NCI-H1930 (cell line): ENCODE measurements at regions not wholly inside any gene's neighbourhood (a gene's known extent, or its start where the extent isn't known, plus 50 kb on each side); places are given as distances from the start of the nearest gene placed in this dataset.
"Not testable (repeated sequence)": the region's sequence is repeated elsewhere in the genome, so short reads cannot be mapped to it uniquely, and the experiment has no call there.

ENCODE experiments used
- DNase-seq, 2 experiments: peaks; one replicate each; lab custom pipeline; 2025; lab: John Stamatoyannopoulos, UW

- DNase-seq = no peak
These were observed 66.4 kb upstream of the SFSWAP start for GRCh38 chr12:131644481-131644880.

- DNase-seq = not testable (repeated sequence)
These were observed 66.0 kb upstream of the SFSWAP start for GRCh38 chr12:131644917-131645316.

DNA sequence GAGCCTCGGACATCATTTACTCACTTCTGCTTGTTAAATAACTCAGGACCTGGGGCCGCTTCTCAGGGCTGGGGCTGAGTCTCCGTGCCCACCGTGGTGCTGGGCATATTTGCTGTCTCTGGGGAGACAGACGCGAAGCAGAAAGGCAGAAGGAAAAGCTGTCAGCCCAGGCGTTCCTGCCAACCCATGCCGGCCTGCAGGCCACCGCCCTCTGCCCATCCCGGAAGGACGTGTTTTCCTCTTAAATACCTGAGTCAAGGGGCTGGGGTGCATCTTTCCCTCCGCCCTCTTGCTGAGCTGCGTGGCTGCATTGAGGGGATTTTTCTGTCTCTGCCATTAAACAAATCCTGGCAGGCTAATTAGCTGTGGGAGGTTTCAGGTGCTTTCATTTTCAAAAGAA, 65.3 kb upstream of the SFSWAP start:
- DNase-seq = not testable (repeated sequence)

DNA sequence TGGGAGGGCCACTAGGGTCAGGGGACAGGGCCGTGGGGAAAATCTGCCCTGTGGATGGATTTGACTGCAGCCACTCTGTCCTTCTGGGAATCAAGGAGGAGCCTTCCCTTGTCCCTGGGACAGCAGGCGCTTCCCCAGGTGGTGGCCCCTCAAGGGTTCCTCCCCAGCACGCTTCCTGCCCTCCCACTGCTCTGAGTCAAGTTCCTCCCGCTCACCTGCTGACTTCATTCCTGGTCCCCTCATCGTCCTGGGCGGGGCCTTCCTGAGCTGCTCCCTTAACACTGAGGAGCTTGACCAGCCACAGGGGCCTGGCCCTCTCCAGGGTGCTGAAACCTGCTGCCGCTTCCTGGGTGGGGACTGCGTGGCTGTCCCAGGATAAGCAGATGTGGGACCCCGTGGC, 64.4 kb upstream of the SFSWAP start:
- not testable (repeated sequence) for DNase-seq

- no peak for DNase-seq
These were observed 63.2 kb upstream of the SFSWAP start for GRCh38 chr12:131647667-131648066.

DNA sequence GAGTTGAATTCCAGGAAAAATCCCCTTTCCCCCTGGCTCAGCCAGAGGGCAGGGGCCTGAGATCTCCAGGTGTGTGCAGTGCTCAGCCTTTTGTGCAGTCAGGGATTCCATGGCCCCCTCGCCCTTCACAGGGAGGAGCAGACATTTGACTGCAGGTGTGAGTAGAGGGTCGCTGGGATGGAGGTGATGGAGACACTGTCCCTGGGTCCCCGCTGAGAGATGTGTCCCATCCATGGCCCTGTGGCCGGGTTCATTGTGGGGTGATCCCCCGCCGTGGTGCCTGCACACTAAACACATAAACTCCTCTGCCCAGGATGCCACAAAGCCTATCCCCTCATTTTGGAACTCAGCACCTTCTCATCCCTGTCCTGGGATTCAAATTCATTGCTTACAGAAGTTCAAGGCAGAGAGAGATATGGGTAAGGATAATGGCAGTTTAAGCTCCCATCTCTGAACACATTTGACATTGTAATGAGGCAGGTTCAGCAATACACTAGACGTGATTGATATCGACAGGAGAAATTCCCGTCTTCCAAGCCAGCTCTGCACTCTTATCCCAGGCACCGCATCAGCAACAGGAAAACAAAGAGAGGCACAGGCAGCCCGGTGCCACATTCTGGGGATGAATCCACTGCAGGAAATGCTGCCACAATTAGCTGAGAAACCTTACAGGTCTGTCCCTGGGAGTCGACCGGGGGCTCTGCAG, 55.3 kb upstream of the SFSWAP start:
- DNase-seq = not testable (repeated sequence)

- DNase-seq = not testable (repeated sequence)
These were observed 54.1 kb upstream of the SFSWAP start for GRCh38 chr12:131656796-131657195.

DNA sequence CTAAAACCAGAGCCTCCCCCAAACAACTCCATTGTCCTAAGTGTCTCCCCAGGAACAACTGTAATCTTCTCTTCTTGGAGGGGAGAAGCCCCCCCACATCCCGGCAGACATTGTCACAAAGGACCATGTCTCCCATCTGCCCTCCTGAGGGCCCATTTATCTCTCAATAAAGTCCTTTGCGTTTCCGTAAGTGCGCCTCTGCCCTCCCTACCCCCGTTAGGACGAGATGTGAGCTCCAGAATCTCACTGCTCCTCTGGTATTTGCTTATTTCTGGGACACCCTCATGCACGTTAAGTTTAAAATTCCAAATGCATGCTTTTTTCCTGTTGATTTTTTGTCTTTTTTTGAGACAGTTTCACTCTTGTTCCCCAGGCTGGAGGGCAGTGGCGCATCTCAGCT, 52.3 kb upstream of the SFSWAP start:
- DNase-seq = not testable (repeated sequence)

DNA sequence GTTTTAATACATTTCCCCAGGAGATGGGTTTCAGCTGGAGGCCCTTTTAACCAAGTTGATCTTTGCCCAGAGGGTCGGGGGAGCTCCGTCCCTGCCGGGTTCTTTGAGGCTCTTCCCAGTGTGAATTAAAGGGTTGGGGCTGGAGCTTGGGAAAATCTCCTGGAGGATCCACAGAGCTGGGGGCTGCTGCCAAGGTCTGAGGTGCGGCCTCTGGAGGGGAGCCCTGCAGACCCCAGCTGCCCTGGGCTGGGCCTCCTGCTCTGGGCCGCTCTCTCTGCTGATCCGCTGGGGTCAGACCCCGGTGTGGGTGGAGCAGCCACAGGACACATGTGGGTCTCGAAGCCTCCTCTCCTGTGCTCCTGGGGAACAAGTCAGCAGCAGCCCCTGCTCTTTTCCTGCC, 51.4 kb upstream of the SFSWAP start:
- DNase-seq = not testable (repeated sequence)

DNA sequence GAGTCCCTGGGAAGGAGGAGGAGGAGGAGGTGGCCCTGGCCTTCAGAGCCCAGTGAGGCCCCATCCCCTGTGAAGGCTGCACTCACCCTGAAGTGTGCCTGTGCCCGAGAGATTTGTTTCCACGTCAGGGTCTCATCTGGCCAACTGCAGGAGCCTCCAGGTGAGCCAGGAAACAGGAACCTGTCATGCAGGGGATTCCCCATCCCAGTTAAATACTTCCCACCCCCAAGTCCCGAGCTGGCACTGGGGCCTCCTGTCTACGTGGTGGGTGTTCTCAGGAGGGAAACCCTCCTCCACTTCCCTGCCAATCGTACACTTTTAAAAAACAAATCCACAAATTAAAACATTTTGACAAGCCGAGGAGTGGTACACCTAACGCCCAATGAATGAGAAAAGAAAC, 50.9 kb upstream of the SFSWAP start:
- not testable (repeated sequence) for DNase-seq

- not testable (repeated sequence) for DNase-seq
These were observed 50.5 kb upstream of the SFSWAP start for GRCh38 chr12:131660401-131660800.
